HCT116 (cell line): ENCODE measurements at regions not wholly inside any gene's neighbourhood (a gene's known extent, or its start where the extent isn't known, plus 50 kb on each side); places are given as distances from the start of the nearest gene placed in this dataset.

ENCODE experiments used
- ATAC-seq: fragments of 200-7000 bp; cut with Tn5 transposase; 2 replicates; pipeline ENCODE4 v1.9.1; 2020; ENCODE audit warnings: mild to moderate bottlenecking, moderate library complexity
- BruUV-seq: library from RNA; stranded (reverse); fragments of 400-500 nt; replicated peaks from 2 replicates; lab custom pipeline; 2021; lab: Mats Ljungman, UMichigan
- CTCF ChIA-PET: fragments of 300-600 bp; sonication (Branson Sonifier 250); formaldehyde crosslinking; loops from one replicate; lab custom pipeline; 2021; ENCODE audit warnings: antibody characterized with exemption; lab: Charles Lee
- POLR2A ChIA-PET: fragments of 300-600, 350-600 bp; sonication (Branson Sonifier 250); formaldehyde crosslinking; loops from one replicate; lab custom pipeline; 2021; ENCODE audit warnings: antibody characterized with exemption; lab: Charles Lee
- RAD21 ChIA-PET, 2 experiments: fragments of 300-600 bp; sonication (Branson Sonifier 250); formaldehyde crosslinking; loops; one replicate each; lab custom pipeline; 2023; ENCODE audit warnings: low total read pairs in 2 of 2; ENCODE audit not compliant: uncharacterized antibody in 2 of 2, unreplicated experiment in 2 of 2, low non-redundant PET in 1 of 2; lab: Charles Lee
- DNase-seq: peaks from one replicate; pipeline ENCODE4 v3.0.0-alpha.2; 2010; ENCODE audit warnings: low read depth, low spot score
- H2AFZ ChIP-seq: fragments of 200-600 bp; shearing (Covaris generic), sonication (generic); 2 replicates; pipeline ENCODE4 v1.6.1; 2017; ENCODE audit warnings: low read depth, mixed run types, mixed read lengths, antibody characterized with exemption, low read length; ENCODE audit not compliant: poor library complexity, severe bottlenecking
- H3K27ac ChIP-seq: 2 replicates; pipeline ENCODE4 v1.5.1; 2012; ENCODE audit warnings: low read depth, low read length
- H3K27me3 ChIP-seq: fragments of 200-600 bp; sonication (generic); 2 replicates; pipeline ENCODE4 v1.6.1; 2016; ENCODE audit warnings: mixed run types, low read length, mixed read lengths; ENCODE audit not compliant: insufficient read depth
- H3K36me3 ChIP-seq, 2 experiments: fragments of 200-500 bp in 1 of 2; fragments of 200-600 bp in 1 of 2; sonication (Bioruptor generic) in 1 of 2; sonication (generic) in 1 of 2; 2 replicates each; pipeline versions ENCODE4 v1.5.1 to v1.6.1; 2014 to 2016; ENCODE audit warnings: low read length in 2 of 2, inconsistent platforms in 1 of 2, mixed read lengths in 1 of 2, mixed run types in 1 of 2; ENCODE audit not compliant: insufficient read depth in 2 of 2, control insufficient read depth in 1 of 2
- H3K4me1 ChIP-seq, 2 experiments: fragments of 200-600 bp in 1 of 2; sonication (generic) in 1 of 2; 2 replicates each; pipeline versions ENCODE4 v1.5.1 to v1.6.1; 2012 to 2017; ENCODE audit warnings: low read length in 2 of 2, inconsistent platforms in 1 of 2, mild to moderate bottlenecking in 1 of 2, mixed read lengths in 1 of 2, mixed run types in 1 of 2, moderate library complexity in 1 of 2; ENCODE audit not compliant: insufficient read depth in 2 of 2, control insufficient read depth in 1 of 2
- H3K4me2 ChIP-seq: fragments of 200-600 bp; sonication (generic); 2 replicates; pipeline ENCODE4 v1.6.1; 2017; ENCODE audit warnings: mixed run types, low read length, mixed read lengths
- H3K4me3 ChIP-seq, 2 experiments: fragments of 200-600 bp in 1 of 2; sonication (generic) in 1 of 2; replicated peaks in 1 of 2; 2 replicates each; pipeline ENCODE4 v1.5.1; 2011 to 2016; ENCODE audit warnings: low read length in 2 of 2, control low read depth in 1 of 2, low read depth in 1 of 2, mild to moderate bottlenecking in 1 of 2, mixed read lengths in 1 of 2, mixed run types in 1 of 2
- H3K79me2 ChIP-seq: fragments of 200-600 bp; sonication (generic); 2 replicates; pipeline ENCODE4 v1.6.1; 2017; ENCODE audit warnings: mild to moderate bottlenecking, mixed run types, low read length, moderate library complexity, mixed read lengths; ENCODE audit not compliant: insufficient read depth
- H3K9ac ChIP-seq: fragments of 200-600 bp; sonication (generic); 2 replicates; pipeline ENCODE4 v1.6.1; 2016; ENCODE audit warnings: low read length, mixed read lengths
- H3K9me2 ChIP-seq: fragments of 200-600 bp; sonication (generic), shearing (Covaris generic); 2 replicates; pipeline ENCODE4 v1.6.1; 2017; ENCODE audit warnings: mixed run types, mild to moderate bottlenecking, moderate library complexity; ENCODE audit not compliant: insufficient read depth
- H3K9me3 ChIP-seq, 2 experiments: fragments of 200-500 bp in 1 of 2; fragments of 200-600 bp in 1 of 2; sonication (Bioruptor generic) in 1 of 2; sonication (generic) in 1 of 2; 2 replicates each; pipeline ENCODE4 v1.6.1; 2014 to 2017; ENCODE audit warnings: low read length in 2 of 2, mixed read lengths in 2 of 2, inconsistent platforms in 1 of 2, low read depth in 1 of 2, mild to moderate bottlenecking in 1 of 2, mixed run types in 1 of 2, moderate library complexity in 1 of 2; ENCODE audit not compliant: control insufficient read depth in 1 of 2, insufficient read depth in 1 of 2
- H4K20me1 ChIP-seq: fragments of 200-600 bp; sonication (generic), shearing (Covaris generic); 2 replicates; pipeline ENCODE4 v1.6.1; 2017; ENCODE audit warnings: mixed run types, mild to moderate bottlenecking, moderate library complexity; ENCODE audit not compliant: insufficient read depth
- CBX3 ChIP-seq: IDR thresholded peaks from 2 replicates; pipeline ENCODE4 v1.6.1; 2012; ENCODE audit warnings: low read depth
- CEBPB ChIP-seq: IDR thresholded peaks from 2 replicates; pipeline ENCODE4 v1.6.1; 2012; ENCODE audit warnings: low read depth
- EZH2phosphoT487 ChIP-seq: fragments of 200-600 bp; IDR thresholded peaks from 2 replicates; pipeline ENCODE4 v1.6.1; 2018; ENCODE audit warnings: antibody characterized with exemption, borderline replicate concordance
- FOSL1 ChIP-seq: IDR thresholded peaks from 2 replicates; pipeline ENCODE4 v1.6.1; 2012; ENCODE audit warnings: low read depth
- POLR2A ChIP-seq: IDR thresholded peaks from 2 replicates; pipeline ENCODE4 v1.7.0; 2011; ENCODE audit warnings: borderline replicate concordance; ENCODE audit not compliant: insufficient read depth, insufficient read length; ENCODE audit errors: extremely low read depth
- YY1 ChIP-seq: IDR thresholded peaks from 2 replicates; pipeline ENCODE4 v1.6.1; 2011; ENCODE audit warnings: low read length, low read depth, moderate library complexity, mild to moderate bottlenecking; ENCODE audit not compliant: insufficient replicate concordance; ENCODE audit errors: extremely low read depth
- ZFX ChIP-seq: fragments of 450-650 bp; IDR thresholded peaks from 2 replicates; pipeline ENCODE4 v1.6.1; 2017
- intact Hi-C: fragments of 100-400 bp; cut with micrococcal nuclease; formaldehyde crosslinking; loops from 2 replicates; pipeline ENCODE4 v1.10.0; 2022
- TF ChIP-seq, protein P1 (sequence below): IDR thresholded peaks from 2 replicates; pipeline ENCODE4 v1.6.1; 2012
- TF ChIP-seq, protein P2 (sequence below): IDR thresholded peaks from 2 replicates; pipeline ENCODE4 v1.6.1; 2011; ENCODE audit warnings: mild to moderate bottlenecking, low read length, moderate library complexity; ENCODE audit not compliant: insufficient replicate concordance; ENCODE audit errors: extremely low read depth
- TF ChIP-seq, protein P3 (sequence below): IDR thresholded peaks from 2 replicates; pipeline ENCODE4 v1.6.1; 2012
- TF ChIP-seq, protein P4 (sequence below): IDR thresholded peaks from 2 replicates; pipeline ENCODE4 v1.6.1; 2012; ENCODE audit warnings: low read depth

DNA sequence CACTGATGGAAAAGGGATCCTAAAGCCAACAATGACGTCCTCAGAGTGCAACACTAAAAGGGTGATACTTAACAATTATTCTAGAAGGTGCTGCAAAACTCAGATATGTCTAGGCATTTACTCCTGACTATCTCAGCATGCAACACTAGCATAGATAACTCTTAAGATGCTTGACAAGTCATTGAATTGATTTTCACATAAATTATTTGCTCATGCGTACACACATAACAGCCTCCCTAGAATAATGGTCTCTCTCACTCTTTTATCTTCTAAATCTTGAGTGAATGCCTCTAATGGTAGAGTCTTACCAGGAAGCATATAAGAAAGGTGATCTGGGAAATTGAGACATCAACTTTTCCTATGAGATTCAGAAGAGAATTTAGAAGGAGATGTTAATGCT lies 1283.7 kb downstream of the MRPL39 start:
- RAD21 ChIA-PET: no interaction called here
- Histone ChIP-seq H3K36me3 (no peaks in the 10 kb centered on the region), H3K4me2 (no peak overlapping the region), H3K79me2 (no peaks in the 10 kb centered on the region), H3K27me3 (no peaks in the 10 kb centered on the region), H4K20me1 (no peaks in the 10 kb centered on the region), H2AFZ (no peak overlapping the region), H3K9me3 (peaks cover 15 to 22% of the 10 kb centered on the region in 2 experiments; a peak in 2 of 4 replicates), H3K9ac (no peak overlapping the region), H3K4me1 (no peaks in the 10 kb centered on the region), H3K9me2 (no peaks in the 10 kb centered on the region), H3K4me3 (no peak overlapping the region), H3K27ac (no peak overlapping the region)
- BruUV-seq: no TSS peak
- POLR2A ChIA-PET: no interaction called here
- intact Hi-C loops: no loop called here
- ATAC-seq (no peak), DNase-seq (no peak)
- TF ChIP-seq, protein P1, sequence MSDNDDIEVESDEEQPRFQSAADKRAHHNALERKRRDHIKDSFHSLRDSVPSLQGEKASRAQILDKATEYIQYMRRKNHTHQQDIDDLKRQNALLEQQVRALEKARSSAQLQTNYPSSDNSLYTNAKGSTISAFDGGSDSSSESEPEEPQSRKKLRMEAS: no peak
- TF ChIP-seq YY1 (no peak), CEBPB (no peak), POLR2A (no peak), CBX3 (no peak), FOSL1 (no peak), EZH2phosphoT487 (no peak), ZFX (no peak)
- TF ChIP-seq, protein P2, sequence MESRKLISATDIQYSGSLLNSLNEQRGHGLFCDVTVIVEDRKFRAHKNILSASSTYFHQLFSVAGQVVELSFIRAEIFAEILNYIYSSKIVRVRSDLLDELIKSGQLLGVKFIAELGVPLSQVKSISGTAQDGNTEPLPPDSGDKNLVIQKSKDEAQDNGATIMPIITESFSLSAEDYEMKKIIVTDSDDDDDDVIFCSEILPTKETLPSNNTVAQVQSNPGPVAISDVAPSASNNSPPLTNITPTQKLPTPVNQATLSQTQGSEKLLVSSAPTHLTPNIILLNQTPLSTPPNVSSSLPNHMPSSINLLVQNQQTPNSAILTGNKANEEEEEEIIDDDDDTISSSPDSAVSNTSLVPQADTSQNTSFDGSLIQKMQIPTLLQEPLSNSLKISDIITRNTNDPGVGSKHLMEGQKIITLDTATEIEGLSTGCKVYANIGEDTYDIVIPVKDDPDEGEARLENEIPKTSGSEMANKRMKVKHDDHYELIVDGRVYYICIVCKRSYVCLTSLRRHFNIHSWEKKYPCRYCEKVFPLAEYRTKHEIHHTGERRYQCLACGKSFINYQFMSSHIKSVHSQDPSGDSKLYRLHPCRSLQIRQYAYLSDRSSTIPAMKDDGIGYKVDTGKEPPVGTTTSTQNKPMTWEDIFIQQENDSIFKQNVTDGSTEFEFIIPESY: no peak
- TF ChIP-seq, protein P3, sequence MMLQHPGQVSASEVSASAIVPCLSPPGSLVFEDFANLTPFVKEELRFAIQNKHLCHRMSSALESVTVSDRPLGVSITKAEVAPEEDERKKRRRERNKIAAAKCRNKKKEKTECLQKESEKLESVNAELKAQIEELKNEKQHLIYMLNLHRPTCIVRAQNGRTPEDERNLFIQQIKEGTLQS: no peak
- TF ChIP-seq, protein P4, sequence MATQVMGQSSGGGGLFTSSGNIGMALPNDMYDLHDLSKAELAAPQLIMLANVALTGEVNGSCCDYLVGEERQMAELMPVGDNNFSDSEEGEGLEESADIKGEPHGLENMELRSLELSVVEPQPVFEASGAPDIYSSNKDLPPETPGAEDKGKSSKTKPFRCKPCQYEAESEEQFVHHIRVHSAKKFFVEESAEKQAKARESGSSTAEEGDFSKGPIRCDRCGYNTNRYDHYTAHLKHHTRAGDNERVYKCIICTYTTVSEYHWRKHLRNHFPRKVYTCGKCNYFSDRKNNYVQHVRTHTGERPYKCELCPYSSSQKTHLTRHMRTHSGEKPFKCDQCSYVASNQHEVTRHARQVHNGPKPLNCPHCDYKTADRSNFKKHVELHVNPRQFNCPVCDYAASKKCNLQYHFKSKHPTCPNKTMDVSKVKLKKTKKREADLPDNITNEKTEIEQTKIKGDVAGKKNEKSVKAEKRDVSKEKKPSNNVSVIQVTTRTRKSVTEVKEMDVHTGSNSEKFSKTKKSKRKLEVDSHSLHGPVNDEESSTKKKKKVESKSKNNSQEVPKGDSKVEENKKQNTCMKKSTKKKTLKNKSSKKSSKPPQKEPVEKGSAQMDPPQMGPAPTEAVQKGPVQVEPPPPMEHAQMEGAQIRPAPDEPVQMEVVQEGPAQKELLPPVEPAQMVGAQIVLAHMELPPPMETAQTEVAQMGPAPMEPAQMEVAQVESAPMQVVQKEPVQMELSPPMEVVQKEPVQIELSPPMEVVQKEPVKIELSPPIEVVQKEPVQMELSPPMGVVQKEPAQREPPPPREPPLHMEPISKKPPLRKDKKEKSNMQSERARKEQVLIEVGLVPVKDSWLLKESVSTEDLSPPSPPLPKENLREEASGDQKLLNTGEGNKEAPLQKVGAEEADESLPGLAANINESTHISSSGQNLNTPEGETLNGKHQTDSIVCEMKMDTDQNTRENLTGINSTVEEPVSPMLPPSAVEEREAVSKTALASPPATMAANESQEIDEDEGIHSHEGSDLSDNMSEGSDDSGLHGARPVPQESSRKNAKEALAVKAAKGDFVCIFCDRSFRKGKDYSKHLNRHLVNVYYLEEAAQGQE: no peak
- CTCF ChIA-PET: no interaction called here
